Gastroesophageal sphincter (tissue), 3 donors: ENCODE measurements at regions not wholly inside any gene's neighbourhood (a gene's known extent, or its start where the extent isn't known, plus 50 kb on each side); places are given as distances from the start of the nearest gene placed in this dataset.

Experiments
- CTCF ChIP-seq, 4 experiments: fragments of 200-600 bp in 2 of 4; fragments of 450-650 bp in 2 of 4; sonication (generic) in 1 of 4; IDR thresholded peaks; one replicate each; pipeline ENCODE4 v1.5.1; 2017 to 2019; ENCODE audit warnings: antibody characterized with exemption in 4 of 4, mild to moderate bottlenecking in 2 of 4, moderate library complexity in 2 of 4
- EP300 ChIP-seq: sonication (generic); formaldehyde crosslinking; IDR thresholded peaks from one replicate; pipeline ENCODE4 v1.6.1; 2017; ENCODE audit warnings: antibody characterized with exemption, mild to moderate bottlenecking

GRCh38 chr5:39534690-39535089, 109.9 kb upstream of the DAB2 start:
- TF ChIP-seq EP300, result no peak
- TF ChIP-seq CTCF (IDR thresholded peaks at IDR 0.05), result no peak
